ENCODE measurements at regions not wholly inside any gene's neighbourhood (a gene's known extent, or its start where the extent isn't known, plus 50 kb on each side); places are given as distances from the start of the nearest gene placed in this dataset.

- no peak for DNase-seq
Measured at GRCh38 chr4:13248621-13249298, 235.4 kb downstream of the RAB28 start.

- DNase-seq, result no peak
Measured at GRCh38 chr4:13246107-13246506, 238.0 kb downstream of the RAB28 start.

DNA sequence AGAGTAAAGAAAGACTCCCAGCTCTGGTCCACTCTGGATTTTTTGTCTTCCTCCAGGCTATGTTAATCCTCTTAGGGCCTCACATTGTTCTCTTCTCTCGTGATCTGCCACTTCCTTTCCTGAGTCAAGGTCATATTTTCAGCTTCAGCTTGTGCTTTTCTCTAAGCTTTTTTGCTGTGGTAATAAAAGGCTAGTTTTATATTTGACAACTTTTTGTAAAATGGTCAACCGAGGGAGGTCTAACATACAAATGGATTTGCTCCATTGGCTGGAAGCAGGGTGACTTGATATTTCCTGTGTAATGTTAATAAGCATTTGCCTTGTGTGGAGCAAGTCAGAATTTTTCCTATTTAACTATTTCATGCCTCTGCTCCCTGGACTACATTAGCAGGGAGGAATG lies 239.7 kb downstream of the RAB28 start:
- DNase-seq, result no peak

GRCh38 chr4:13243152-13243551 lies 241.0 kb downstream of the RAB28 start:
- DNase-seq, result no peak

GRCh38 chr4:13240066-13240465 lies 244.1 kb downstream of the RAB28 start:
- DNase-seq, result no peak

- no peak for DNase-seq
Measured at GRCh38 chr4:13238936-13239335, 245.2 kb downstream of the RAB28 start.

DNA sequence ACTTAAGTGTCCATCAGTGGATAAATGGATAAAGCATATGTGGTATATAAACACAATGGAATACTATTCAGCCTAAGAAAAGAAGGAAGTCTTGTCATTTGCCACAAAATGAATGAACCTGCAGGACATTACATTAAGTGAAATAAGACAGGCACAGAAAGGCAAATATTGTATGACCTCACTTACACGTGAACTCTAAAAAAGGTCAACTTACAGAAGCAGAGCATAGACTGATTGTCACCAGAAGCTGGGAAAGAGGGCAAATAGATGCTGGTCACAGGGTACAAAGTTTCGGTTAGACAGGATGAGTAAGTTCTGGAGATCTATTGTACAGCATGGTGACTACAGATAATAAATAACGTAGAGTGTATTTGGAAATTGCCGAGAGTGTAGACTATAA lies 247.7 kb downstream of the RAB28 start:
- no peak for DNase-seq

GRCh38 chr4:13233755-13234154 lies 250.4 kb downstream of the RAB28 start:
- DNase-seq, result no peak

- no peak for DNase-seq
Measured at GRCh38 chr4:13219971-13220370, 264.2 kb downstream of the RAB28 start.

DNA sequence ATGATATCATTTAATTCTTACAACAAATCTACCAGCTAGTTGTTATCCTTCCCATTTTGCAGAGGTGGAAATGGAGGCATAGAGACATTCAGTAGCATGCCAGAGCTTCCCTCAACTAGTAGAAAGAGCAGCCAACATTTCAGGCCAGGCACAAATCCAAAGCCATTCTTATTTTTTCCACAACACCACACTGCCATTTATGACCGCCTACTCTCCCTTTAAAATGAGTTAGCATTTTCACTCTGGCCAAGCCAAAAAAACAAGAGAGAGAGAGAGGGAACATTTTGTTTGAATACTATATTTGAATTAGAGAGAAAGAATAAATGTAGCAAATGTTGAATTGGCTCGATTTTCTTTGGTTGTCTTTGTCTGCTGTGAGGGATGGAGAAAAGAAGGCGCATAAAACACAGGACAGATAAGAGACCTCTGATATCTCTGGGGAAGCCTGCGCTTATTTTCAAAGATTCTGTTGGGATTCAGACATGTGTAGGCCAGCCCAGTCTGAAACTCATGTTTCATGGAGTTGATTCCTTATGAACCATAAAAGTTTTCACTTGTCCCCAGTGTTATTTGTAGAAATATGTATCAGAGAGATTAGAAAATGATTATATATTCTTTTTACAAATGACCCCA lies 265.7 kb downstream of the RAB28 start:
- DNase-seq, result no peak

DNA sequence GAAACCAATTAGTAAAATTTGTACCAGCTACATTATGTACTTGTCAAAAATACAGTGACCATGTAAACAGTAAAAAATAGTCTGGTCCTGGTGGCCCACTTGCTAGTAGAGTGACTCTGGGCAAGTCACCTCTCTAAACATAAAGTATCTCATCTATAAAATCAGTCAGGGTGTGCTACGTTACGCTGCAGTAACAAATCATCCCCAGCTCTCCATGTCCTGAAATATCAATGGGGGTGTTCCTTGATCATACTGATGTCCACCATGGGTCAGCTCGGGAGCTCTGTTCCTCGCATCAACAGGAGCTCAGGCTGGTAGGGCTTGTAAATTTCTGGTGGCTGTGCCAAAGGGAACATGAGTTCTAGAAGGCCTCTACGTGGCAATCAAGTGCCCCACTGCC lies 268.6 kb downstream of the RAB28 start:
- no peak for DNase-seq

- DNase-seq, result no peak
Measured at GRCh38 chr4:13212936-13213335, 271.2 kb downstream of the RAB28 start.

DNA sequence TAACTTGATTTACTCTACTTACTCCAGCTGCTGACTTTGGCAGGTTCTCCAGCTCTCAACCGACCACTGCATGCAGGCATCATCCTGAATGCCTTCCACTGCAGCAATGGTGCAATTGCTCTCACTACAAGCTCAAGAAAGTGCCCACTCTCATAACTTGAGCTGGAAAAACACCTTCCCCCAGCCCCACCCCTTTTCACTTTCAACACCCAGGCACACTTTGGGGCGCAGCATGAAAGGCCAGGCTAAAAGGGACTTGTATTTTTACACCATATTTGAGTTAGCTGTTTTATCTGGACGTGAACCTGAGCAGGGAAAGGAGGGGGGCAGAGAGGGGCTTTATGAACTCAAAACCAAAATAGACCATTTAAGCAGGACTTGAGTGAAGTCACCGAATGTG lies 274.5 kb downstream of the RAB28 start:
- no peak for DNase-seq

DNA sequence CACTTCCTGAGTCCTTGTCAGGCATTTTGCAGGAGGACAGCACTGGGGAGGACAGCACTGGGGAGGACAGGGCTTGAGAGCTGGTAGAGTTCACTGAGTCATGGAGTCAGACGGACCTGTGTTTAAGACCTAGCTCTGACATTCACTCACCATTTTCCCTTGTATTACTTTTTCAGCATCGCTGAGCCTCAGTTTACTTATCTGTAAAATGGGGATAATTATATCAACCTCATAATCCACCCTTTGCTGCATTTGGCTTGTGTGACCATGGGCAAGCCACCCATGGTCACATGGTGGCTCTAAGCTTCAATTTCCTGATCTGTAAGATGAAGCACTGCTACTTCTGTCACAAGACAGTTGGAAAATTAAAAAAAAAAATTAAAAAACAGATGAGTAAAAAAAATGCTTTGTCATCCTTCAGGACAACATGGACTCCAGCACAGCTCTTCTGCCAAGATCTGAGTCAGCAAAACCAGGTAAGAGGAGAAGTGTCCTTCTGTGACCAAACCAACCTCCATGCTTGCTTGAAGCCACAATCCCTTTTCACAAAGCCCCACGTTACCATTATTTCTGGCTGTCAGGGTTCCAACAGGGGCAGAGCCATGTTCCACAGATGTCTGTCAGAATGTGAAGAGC lies 275.5 kb downstream of the RAB28 start:
- DNase-seq, result no peak

GRCh38 chr4:13207226-13207625 lies 276.9 kb downstream of the RAB28 start:
- DNase-seq, result no peak

GRCh38 chr4:13203101-13203500 lies 281.0 kb downstream of the RAB28 start:
- DNase-seq, result no peak

DNA sequence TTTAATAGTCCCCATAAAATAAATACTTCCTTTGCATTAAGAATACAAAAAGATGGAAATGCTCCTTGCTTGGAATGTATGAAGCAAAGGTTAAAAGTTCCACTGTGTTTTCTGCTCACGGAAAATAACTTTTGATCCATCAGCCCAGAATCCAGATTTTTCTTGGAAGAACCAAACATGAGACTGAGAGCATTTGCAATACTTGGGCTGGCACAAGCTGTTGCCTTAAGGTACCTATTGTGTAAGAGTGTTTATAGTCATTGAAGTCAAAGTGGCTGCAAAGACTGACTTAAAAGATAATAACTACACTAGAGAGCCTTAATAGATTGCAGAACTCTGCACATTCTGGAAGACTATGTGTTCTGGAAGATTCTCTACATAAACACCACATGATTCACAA lies 281.4 kb downstream of the RAB28 start:
- DNase-seq, result no peak

DNA sequence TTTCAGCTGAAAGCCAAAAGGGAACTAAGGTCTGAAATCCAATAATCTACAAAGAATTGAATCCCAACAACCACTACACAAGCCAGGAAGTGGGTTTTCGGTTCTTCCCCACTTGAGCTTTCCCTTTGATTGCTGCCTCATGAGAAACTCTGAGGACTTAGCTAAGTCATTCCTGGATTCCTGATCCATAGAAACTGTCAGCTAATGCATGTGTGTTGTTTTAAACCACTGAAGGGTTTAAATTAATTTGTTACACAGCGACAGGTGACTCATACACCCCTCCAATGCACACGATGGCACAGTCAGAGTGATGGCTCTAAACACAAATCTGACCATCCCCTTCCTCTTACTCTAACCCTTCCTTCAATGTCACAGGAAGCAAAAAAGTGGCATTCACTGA lies 282.9 kb downstream of the RAB28 start:
- no peak for DNase-seq

DNA sequence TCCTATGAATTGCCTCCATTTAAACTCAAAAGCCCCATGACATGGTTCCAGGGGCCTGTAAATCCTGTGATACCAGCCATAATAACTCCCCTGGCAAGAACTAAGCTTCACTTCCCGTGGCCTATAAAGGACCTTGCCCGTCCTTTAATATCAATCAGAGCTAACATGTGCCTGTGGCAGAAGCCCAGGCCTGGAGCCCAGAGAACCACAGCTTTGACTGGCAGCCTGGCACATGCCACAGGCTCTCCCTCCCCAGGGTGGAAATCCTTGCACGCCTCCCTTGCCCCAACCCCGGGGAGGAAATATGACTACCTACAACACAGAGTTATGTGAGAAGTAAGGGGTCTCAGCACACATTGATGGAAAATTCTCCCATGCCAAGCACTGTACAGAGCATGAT lies 287.4 kb downstream of the RAB28 start:
- DNase-seq, result no peak

DNA sequence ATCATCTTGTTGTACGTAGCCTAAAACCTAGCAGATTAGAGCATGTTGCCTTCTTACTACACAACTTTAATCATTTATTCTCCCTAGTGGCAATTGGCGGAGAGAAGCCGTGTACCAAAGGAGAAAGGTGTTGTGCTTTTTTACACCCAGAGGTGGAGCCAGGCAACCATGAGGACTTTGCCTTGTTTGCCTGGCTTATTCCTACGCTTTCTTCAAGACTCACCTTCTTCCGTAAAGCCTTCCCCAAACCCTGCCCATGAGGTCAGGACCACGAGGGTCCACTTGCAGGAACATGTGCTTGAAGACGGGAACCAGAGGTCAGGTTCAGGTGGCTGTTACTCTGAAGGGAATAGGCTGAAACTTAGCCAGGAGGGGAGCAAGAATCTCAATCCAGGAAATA lies 290.5 kb downstream of the RAB28 start:
- DNase-seq, result no peak

DNA sequence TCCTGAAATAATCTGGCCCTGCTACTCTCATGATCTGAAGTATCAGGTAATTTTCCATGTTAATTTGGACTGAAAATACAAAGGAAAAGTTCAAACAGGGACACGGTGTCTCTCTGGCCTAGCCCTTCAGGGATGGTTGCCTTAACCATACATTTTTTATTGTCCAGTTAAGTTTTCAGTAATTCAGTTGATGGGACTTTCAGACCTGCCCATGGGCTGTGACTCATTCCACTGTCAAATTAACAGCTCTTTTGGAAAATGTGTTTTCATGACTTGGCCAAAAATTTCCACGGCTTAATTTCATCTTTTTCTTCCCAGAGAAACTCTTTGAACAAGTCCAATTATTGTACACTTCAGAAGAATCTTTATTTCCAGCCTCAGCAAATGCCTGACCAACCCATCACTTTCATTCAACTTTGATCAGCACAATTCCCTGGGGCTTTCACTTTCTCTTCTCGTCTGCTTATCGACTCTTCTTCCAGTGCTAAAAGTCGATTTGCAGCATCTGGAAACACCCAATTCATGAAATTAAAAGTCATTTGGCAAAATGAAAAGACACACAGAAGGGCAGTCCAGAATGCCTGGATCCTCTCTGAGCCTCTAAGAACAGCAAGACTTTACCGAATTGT lies 293.9 kb downstream of the RAB28 start:
- DNase-seq, result no peak

- no peak for DNase-seq
Measured at GRCh38 chr4:13184199-13184598, 299.9 kb downstream of the RAB28 start.

- DNase-seq, result no peak
Measured at GRCh38 chr4:13182133-13182532, 302.0 kb downstream of the RAB28 start.

DNA sequence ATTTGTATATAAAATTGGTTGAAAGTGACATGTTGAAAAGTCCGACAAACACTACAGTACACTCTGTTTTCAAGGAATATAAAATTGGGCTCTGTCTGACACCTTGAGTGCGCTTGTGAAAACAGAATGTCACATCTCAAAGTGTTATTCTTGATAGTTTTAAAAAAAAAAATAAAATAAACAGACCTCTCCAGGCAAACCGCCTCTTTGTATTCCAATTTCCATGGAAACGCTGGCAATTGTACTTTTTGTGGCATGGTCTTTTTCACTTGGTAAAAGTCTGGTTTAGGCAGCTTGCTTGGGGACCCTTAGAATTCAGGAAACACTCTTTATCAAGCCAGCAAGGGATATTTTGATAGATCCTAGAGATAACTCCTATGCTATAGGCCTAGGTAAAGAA lies 302.5 kb downstream of the RAB28 start:
- DNase-seq, result no peak

Measured in NCI-H1105 treated with DMSO at 0.1 percent for 48 hours (cell line).